HG03439 (cell line): ENCODE measurements at regions not wholly inside any gene's neighbourhood (a gene's known extent, or its start where the extent isn't known, plus 50 kb on each side); places are given as distances from the start of the nearest gene placed in this dataset.
"Not testable (repeated sequence)": the region's sequence is repeated elsewhere in the genome, so short reads cannot be mapped to it uniquely, and the experiment has no call there.

ENCODE experiments used
- ATAC-seq: cut with Tn5 transposase; IDR thresholded peaks from one replicate; pipeline ENCODE4 v1.9.1; 2021; ENCODE audit warnings: mild to moderate bottlenecking, moderate library complexity; ENCODE audit not compliant: unreplicated experiment

DNA sequence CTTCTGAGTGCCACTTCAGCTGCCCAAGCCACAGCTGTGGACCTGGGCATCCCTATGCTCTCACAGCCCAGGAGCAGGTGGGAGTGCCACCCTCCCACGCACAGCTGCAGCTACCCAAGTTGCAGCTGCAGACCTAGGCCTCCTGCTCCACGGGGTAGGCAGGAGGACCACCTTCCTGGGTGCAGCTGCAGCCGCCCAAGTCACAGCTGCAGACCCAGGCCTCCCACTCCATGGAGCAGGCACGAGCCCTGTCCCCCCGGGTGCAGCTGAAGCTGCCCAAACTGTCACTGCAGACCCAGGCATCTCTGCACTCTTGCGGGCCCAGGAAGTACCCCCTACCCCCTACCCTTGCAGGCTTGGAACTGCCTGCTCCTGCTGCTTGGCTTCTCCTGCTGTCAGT is 260.2 kb downstream of the XPNPEP1 start:
- ATAC-seq, result no peak

DNA sequence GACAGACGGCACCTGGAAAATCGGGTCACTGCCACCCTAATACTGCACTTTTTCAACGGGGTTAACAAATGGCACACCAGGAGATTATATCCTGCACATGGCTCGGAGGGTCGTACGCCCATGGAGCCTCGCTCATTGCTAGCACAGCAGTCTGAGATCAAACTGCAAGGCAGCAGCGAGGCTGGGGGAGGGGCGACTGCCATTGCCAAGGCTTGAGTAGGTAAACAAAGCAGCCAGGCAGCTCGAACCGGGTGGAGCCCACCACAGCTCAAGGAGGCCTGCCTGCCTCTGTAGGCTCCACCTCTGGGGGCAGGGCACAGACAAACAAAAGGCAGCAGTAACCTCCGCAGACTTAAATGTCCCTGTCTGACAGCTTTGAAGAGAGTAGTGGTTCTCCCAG is 270.7 kb downstream of the XPNPEP1 start:
- ATAC-seq, result not testable (repeated sequence)

DNA sequence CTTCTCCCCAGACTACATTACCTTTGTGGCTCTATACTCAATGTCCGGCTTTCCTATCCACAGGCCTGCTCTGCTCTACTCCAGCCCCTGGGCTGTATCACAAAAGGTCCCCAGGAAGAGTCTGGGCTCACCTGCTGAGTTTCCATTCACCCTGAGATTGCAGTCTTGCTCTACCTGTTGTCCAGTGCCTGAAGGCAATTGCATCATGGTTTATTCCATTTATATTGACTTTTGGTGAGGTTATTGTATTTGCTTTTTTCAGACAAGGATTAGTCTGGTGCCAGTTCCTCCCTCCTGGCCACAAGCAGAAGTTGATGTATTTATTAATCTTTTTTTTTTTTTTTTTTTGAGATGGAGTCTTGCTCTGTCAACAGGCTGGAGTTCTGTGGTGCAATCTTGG is 273.1 kb downstream of the XPNPEP1 start:
- ATAC-seq, result no peak

DNA sequence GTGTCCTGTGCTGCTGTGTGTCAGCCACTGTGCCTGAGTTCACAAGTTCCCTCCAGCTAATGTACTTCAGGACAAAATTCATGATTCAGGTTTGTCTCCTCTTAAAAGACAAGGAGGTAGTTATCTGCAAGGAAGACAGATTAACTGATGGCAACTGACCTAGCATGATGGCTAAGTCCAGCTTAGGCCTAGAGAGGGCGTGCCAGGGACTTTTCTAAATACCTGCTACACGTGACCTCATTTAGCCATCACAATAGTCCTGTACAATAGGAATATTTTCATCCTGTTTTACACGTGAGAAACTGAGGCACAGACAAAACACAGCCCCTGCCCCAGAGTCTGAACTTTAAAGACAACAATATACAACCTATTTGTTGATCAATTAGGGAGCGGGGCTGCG is 275.7 kb downstream of the XPNPEP1 start:
- ATAC-seq, result no peak

DNA sequence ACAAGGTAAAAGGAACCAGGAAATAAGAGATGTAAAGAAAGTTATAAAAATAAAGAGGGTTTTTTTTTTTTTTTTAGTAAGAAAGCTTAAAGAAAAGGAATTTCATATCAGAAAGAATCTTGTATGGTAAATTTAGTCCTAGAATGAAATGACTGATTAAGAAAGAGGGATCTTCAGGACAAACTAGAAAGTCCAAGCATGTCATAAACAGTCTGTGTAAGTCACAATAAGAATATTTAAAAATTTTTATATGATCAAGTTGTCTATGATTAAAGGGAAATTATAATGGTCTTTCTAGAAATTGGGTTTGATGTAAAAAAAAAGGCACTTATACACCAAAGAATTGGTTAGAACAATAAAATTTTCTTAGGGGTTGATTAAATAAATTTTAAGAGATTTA is 289.5 kb downstream of the XPNPEP1 start:
- no peak for ATAC-seq

DNA sequence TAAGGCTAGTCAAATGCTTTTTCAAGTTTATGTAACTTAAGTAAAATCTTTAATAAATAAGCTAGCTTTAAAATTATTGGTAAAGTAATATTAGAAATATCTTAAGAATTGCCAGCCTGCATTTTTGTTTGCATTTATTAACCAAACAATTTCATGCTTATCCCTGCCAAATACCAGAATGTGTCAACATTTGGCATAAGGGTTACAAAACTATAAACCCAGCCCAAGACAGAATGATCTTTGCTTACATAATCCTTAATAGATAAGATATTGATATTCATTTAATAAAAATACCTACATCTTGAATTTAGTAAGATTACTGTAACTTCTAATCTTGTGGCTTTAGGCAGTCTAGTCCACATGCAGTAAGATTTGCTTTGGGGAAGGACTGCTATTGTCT is 290.3 kb downstream of the XPNPEP1 start:
- ATAC-seq, result not testable (repeated sequence)

DNA sequence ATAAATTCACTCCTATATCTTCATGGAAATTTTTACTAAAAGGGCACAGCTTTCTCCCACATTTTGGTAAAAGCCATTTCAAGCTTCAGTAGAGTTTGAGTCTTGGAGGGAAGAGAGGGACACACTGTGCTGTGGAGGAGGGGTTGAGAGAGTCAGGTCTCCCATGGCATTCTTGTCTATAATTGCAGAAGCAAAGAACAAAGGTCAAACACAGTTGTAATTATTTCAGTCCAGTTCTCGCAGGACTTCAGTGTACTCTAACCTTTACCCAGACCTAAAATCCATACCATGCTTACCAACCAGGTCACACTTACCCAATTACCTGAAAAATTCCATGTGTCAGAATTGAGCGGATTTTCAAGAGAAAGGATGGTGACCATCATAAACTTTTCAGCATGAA is 298.4 kb downstream of the XPNPEP1 start:
- ATAC-seq, result no peak

DNA sequence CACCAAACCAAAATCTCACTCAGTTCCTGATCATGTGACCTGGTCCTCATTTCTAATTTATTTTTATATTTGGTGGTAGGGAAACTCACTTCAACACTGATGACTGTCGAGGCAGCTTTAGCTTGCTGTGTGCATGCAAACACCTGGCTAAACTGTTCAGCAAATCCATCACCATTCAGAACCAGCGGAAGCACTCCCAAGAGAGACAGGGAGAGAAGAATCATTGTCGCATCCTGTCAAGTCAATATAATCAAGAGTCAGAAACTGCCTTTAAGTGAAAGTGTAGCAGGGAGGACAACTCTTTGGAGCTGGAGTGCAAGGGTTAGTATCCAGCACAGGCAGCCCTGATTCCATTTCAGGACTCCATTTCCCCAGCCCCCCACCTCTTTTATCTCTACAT is 300.7 kb downstream of the XPNPEP1 start:
- no peak for ATAC-seq

DNA sequence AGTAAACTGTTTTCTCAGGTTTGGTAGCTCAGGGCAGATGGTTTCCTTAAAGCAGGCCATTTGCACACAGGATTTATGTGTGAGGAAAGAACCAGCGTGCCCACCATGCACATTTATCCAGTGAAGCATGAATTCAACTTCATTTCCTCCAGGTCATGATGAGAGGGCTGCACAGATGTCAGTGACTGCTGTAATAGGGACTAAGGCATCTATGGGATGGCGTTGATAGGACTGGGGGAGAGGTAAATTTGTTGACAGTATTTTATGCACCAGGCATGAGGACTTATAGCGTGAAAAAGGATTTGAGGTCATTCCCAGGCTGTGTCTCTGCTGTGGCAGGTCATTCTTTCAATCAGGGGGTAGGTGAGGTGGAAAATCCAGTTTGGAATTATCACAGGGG is 302.9 kb downstream of the XPNPEP1 start:
- no peak for ATAC-seq

DNA sequence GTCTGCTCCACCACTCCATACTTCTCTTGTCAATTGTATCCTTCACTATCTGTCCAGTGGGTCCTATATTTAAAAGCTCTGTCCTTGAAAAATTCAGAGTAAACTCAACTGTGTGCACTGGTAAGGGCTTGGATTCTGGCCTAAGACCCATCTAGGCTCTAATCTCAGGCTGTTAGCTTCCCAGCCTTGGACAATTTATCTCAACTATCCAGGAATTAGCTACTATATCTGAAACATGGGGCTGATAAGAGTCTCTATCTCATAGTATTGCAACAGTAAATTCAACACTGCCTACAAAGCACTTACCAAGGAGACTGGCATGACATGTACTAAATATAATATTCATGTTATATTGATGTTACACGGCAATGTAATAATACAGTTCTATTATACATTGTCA is 303.4 kb downstream of the XPNPEP1 start:
- no peak for ATAC-seq

DNA sequence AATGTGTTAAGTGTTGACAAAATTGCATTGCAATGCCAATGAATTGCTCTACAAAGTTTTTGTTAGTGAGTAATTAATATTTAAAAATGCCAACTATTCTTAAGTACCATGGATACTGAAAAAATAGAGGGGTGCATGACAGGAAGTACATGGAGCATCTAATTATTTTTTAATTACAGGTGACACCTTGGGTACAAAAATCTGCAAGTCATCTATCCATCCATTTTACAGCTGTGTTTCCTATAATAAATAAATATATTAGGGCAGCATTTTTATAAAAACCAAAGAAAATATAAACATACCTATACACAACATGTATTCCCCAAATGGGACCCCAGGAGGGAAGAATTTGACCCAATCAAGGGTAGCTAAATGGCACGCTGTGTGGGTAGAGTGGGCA is 304.6 kb downstream of the XPNPEP1 start:
- no peak for ATAC-seq

DNA sequence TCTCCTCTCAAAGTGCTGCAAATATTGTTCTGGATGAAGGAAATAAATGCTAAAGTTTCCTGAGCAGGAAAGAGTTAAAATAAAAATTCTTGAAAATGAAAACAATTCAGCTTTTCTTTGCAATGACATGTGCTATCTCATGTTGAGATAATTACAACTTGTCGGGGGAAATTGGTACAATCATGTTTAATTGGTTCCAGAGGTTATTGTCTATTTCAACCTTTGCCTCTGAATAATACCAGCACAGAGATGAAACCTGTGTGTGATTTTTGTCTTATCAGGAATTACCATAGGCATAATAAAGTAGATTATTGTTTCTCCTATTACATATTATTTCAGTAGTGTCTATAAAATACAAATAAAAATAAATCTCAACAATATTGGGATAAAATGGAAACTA is 305.0 kb downstream of the XPNPEP1 start:
- ATAC-seq, result no peak

DNA sequence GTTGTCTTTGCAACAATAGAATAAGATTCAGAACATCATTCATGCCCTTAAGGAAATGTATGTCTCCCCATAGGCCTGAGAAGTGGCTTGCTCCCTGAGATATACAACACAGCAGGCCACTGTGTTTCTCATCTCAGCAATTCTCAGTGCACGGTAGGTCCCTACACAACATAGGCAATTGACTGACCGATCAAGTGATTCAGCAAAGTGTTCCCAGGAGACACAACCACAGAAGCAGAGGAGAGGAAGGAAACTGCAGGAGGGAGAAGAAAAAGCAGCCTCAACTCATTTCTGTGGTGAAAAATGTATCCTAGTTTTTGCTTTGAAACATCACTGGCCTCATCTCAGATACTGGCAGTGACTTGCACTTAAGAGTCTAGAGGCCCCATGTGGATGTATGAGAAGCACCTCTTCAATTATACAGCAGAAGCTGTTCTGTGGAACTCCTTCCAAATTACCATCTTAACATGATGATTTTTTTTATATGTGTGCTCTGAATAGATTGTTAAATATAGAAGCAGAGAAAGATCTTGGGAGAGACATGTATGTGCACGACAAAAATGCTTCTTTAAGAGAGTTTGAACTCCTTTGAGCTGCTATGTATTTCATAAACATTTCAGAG is 306.8 kb downstream of the XPNPEP1 start:
- no peak for ATAC-seq

DNA sequence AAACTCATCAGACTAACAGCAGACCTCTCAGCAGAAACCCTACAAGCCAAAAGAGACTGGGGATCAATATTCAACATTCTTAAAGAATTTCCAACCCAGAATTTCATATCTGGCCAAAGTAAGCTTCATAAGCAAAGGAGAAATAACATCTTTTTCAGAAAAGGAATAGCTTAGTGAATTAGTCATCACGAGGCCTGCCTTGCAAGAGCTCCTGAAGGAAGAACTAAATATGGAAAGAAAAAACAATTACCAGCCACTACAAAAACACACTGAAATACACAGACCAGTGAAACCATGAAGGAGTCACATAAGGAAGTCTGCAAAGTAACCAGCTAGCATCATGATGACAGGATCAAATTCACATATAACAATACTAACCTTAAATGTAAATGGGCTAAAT is 328.0 kb downstream of the XPNPEP1 start:
- ATAC-seq, result not testable (repeated sequence)

DNA sequence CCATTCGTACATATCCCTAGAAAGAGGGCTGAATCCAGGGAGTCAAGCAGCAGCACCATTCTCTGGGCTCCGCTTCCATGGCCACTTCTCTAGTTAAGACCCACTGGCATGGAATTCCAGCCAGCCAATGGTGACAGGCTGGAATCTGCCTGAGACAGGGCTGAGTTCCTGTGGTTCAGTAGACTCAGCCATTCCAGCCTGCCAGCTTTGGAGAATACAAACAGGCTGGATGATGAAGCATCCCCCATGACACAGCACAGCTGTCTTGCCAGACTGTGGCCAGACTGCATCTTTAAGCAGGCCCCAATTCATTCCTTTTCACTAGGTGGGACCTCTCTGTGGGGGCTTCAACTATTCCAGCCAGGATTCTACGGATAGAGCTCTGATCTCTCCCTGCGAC is 329.6 kb downstream of the XPNPEP1 start:
- no peak for ATAC-seq

DNA sequence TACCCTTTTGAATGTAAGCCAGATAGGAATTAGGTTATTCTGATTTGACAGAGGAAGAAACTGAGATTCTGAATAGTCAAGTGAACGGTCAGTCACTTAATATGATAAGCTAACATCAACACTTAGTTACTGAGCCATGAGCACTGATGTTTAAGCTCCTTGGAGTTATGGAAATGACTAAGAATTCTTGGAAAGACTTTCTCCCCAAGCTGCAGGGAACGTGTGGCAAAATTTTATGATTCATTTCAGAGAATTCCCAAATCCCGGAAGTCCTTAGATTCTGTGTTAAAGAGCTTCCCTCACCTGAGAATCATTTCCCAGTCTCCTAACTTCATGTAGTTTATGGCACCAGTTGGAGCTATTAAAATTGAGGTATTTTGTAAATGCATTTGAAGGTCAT is 330.9 kb downstream of the XPNPEP1 start:
- no peak for ATAC-seq

DNA sequence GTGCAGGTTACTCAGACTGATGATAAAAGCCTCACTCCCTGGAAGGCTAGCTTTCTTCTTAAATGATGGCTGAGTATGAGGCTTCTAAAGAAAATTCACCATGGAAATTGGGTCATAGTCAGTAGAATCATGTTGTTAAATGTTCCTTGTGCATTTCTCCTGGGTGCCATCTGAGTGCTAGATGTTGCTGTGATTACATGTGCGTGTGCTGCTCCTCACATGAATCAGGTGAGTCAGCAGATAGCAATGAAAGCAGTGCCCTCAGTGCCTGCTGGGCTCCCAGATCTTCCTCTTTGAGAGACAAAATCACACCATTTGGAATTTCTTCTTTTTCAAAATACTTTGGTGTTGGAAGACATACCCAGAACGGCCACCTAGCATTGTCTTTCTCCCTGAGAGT is 331.7 kb downstream of the XPNPEP1 start:
- ATAC-seq, result no peak

DNA sequence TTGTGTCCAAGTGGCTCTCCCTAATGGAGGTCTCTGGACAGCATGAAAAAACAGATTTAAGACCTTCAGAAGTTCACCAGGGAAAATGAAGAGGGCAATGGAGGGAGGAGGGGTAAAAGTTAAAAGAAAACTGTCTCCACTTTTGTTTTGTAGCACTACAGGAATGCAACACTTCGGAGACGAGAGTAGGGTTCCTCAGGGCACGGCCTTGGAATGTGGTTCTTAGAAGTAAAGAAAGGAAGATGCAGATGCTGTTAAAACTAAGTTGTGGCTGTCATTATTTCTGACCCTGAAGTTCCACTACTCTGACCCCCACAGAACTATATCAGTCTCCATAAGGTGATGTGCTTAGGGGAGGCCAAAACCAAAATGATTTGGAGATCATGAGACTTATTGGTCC is 335.1 kb downstream of the XPNPEP1 start:
- ATAC-seq, result no peak

DNA sequence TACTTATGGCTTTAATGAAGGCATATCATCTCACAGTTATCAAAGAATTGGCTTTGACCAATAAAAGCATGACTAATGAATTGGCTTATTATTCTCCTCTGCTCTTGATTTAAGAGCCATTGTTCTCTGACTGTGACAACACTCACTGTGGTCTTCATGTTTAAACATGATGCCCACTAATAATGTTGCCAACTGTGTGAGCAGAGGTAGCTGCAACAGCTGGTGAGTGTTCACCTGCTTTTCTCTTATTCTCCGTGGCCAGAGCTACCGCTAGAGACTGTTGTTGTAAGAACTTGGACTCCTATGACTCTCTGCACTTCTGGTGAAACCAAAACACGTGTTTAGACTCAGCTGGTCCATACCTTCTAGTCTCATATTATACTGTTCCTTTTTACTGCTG is 335.9 kb downstream of the XPNPEP1 start:
- ATAC-seq, result no peak

DNA sequence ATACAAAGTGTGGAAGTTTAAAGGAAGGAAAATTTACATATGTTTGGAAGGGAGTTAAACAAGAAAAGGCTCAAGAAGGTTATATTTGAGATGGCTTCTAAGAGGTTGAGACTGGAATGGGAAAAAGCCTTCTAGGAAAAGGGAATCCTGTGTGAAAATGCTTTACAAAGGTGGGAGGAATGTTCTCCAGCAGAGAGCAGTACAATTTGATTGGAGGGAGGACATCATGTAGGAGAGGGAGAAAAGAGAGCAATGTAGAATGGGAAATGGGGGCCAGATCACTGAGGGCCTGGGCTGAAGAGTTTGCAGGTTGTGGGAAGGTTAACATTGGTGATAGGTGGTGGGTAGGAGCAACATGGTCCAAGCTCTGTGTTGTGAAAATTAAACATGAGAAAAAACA is 366.9 kb downstream of the XPNPEP1 start:
- ATAC-seq, result no peak

DNA sequence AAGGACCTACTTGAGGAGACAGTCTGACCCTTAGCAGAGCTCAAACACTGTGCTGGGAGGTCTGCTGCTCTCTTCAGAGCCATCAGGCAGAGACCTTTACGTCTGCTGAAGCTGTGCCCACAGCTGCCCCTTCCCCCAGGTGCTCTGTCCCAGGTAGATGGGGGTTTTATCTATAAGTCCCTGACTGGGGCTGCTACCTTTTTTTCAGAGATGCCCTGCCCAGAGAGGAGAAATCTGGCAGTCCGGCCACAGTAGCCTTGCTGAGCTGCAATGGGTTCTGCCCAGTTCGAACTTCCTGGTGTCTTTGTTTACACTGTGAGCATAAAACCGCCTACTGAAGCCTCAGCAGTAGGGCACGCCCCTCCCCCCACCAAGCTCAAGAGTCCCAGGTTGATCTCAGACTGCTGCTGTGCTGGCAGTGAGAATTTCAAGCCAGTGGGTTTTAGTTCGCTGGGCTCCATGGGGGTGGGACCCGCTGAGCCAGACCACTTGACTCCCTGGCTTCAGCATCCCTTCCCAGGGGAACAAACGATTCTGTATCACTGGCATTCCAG is 381.2 kb downstream of the XPNPEP1 start:
- ATAC-seq, result not testable (repeated sequence)

DNA sequence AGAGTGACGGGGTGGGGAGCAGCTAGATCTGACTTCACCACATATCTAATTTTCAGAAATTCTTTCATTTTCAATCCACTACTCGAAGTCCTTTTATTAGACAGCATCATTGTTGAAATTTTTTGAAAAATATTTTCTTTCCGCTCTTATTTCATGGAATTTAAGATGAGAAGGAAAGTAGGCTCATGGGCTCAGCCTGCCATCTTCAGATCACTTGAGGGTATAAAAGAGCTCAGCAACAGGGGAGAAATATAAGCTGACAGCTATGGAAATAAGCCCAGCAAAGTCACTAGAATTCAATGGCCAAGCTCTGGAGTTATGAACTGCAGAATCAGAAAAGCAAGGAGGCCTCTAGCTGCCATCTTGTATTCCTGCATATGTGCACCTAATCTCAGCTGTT is 389.1 kb downstream of the XPNPEP1 start:
- ATAC-seq, result no peak

DNA sequence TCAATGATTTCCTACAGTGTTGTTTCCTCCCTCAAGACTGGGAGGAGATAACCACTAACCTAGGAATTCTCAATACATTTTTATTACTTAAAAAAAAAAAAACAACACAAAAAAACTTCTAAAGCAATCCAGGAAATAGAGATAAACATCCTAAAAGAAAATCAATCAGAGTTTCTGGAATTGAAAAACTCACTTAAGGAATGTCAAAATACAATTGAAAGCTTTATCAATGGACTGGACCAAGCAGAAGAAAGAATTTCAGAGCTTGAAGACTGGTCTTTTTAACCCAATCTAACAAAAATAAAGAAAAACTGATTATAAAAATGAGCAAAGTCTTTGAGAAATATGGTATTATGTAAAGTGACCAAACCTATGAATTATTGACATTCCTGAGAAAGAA is 394.1 kb downstream of the XPNPEP1 start:
- no peak for ATAC-seq
